GM12892 (cell line): ENCODE measurements at regions not wholly inside any gene's neighbourhood (a gene's known extent, or its start where the extent isn't known, plus 50 kb on each side); places are given as distances from the start of the nearest gene placed in this dataset.

Experiments
- POLR2A ChIP-seq: IDR thresholded peaks from 2 replicates; pipeline ENCODE4 v1.6.1; 2011; ENCODE audit warnings: low read depth, low read length, control low read depth
- TAF1 ChIP-seq: IDR thresholded peaks from 2 replicates; pipeline ENCODE4 v1.6.1; 2011; ENCODE audit warnings: low read depth, mild to moderate bottlenecking, control low read depth, low read length, borderline replicate concordance

GRCh38 chr12:46089414-46090162 is 99.2 kb upstream of the SCAF11 start:
- TF ChIP-seq POLR2A (no peak), TAF1 (no peak)
